CD4-positive, alpha-beta T cell treated with Interleukin-1 beta for 1 hour (primary cell): ENCODE measurements at regions not wholly inside any gene's neighbourhood (a gene's known extent, or its start where the extent isn't known, plus 50 kb on each side); places are given as distances from the start of the nearest gene placed in this dataset.

ENCODE experiments used
- DNase-seq, 2 donors: peaks; one replicate each; pipeline ENCODE4 v3.0.0-alpha.2; 2020 to 2022

DNA sequence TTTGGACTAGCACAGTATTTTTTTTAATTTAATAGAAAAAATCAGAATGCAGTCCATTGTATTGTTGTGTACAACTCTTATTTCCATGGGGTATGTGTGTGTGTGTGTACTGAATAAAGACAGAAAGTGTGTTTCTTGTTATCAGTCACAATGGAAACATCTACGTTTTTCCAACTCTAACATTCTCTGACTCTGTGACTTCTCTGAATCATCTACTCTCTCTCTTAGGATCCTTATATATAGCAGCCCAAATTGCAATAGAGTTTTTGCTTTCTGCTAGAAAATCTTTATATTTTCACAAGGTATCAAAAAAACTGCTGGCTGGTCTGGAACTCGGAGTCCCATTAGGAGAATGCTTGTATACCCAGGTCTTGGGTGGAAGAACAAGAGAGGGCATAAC is 138.9 kb upstream of the ARID2 start:
- DNase-seq = no peak

DNA sequence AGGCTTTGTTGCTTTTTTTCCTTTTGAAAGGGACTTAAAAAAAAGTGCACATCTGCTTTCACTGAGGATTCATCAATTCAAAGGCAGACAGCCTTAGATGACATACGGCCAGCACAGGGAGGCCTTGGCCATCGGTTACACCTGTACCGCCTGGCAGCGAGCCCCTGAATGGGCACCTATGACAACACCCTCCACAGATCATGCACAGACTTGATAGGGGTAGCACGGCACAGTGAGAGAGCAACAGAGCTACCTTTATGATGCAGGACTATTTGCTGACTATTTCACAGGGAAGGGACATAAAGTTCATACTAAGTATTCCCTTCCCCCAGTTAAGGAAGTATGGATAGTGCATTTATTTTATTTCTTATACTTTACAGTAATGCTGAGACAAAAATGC is 137.9 kb upstream of the ARID2 start:
- no peak for DNase-seq

- no peak for DNase-seq
Observed at GRCh38 chr12:45596366-45596765, 133.1 kb upstream of the ARID2 start.

GRCh38 chr12:45598336-45598735 is 131.2 kb upstream of the ARID2 start:
- no peak for DNase-seq

DNA sequence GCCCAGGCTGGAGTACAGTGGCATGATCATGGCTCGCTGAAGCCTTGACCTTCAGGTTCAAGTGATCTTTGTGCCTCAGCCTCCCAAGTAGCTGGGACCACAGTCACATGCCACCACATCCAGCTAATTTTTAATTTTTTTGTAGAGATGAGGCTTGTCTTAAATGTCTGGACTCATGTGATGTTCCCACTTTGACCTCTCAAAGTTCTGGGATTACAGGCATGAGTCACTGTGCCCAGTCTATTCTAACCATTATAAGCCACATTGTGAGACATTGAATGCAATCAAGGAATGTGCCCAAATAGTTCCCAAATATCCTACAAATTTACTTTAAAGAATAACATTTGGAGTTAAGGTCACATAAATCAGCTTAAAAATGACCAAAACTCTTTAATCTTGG is 130.7 kb upstream of the ARID2 start:
- DNase-seq = no peak

- DNase-seq = no peak
Observed at GRCh38 chr12:45599196-45599595, 130.3 kb upstream of the ARID2 start.

- DNase-seq = no peak
Observed at GRCh38 chr12:45601390-45601789, 128.1 kb upstream of the ARID2 start.

- DNase-seq = no peak
Observed at GRCh38 chr12:45601888-45602287, 127.6 kb upstream of the ARID2 start.

DNA sequence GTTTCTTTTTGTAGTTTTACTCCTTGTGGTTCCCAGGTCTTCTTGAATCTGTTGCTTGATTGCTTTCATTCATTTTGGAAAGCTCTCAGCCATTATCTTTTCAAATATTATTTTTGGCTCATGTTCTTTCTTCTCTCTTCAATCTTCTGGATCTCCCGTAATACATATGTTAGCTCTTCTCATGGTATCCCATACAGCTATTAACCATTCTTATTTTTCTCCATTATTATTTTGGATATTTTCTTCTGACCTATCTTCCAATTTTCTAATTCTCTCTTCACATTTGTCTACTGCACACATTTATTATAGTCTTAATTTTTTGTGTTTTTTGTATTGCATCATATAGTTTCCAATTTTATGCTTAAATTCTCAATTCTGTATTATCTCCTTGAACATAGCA is 123.9 kb upstream of the ARID2 start:
- no peak for DNase-seq

- no peak for DNase-seq
Observed at GRCh38 chr12:45611061-45611460, 118.4 kb upstream of the ARID2 start.

GRCh38 chr12:45611495-45611894 is 118.0 kb upstream of the ARID2 start:
- no peak for DNase-seq

DNA sequence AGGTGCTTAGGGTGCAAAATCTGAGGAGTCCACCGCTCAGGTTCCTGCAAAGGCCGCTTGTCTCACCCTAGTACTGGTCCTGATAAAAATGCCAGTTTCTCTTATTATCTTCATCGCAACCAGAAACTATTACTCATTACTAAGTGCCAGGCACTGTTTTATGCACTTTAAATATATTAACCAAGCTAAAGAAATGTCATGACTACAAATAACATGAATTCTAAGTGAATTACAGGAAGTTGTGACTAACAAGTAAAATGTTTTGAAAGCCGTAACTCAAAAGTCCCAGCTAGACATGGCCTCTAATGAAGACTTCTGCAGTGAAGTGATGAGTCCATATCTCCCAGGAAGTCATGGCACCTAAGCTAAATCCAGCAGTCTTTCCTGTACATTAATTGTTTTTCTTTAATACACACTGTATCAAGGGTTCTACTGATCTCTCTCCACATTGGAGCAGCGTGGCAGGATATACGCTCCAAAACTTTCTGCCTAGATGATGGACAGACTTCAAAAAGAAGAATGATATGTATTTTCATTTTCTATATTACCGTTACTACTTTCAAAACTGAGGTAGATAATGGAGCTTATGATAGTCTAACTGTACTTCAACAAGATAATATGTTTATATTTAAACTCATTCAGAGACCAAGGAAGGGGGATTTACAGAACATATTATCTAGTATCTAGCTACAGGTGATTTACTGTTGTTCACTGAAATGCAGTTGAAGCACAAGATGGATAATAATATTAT is 117.3 kb upstream of the ARID2 start:
- no peak for DNase-seq

- DNase-seq = no peak
Observed at GRCh38 chr12:45613296-45613695, 116.2 kb upstream of the ARID2 start.

- DNase-seq = no peak
Observed at GRCh38 chr12:45613855-45614254, 115.7 kb upstream of the ARID2 start.

DNA sequence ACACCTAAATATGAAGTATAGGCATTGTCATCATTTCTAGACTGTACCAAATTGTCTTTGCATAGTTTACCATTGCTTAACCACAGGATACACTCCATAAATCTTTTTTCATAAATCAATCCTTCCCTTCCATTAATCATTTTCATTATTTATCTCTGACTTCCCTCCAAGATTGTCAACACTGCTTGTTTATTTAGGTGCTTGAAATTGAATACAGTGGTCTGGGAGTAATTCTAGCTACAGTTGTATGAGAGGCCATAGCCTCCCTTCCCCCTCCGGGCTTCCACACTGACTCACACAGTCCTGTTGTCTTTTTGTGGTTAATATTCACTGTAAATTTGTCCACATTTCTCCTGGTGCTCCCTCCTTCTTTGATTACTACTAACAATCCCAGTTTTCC is 114.2 kb upstream of the ARID2 start:
- no peak for DNase-seq

GRCh38 chr12:45619736-45620135 is 109.8 kb upstream of the ARID2 start:
- no peak for DNase-seq

DNA sequence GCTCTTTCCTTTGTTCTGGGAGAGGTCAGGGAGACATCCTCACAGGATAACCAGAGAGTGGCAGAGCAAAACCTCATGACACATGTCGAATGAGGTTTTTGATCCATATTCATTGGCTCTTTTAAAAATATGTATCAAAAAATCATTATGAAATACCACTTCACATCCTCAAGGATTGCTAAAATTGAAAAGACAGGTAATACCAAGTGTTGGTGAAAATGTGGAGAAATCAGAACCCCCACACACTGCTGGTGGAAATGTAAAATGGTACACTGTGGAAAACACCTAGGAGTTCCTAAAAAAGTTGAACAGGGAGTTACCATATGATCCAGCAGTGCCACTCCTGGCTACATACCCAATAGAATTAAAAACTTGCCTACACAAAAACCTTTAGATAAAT is 107.8 kb upstream of the ARID2 start:
- DNase-seq = no peak

GRCh38 chr12:45622210-45622937 is 107.1 kb upstream of the ARID2 start:
- no peak for DNase-seq

GRCh38 chr12:45623221-45623620 is 106.3 kb upstream of the ARID2 start:
- no peak for DNase-seq

- no peak for DNase-seq
Observed at GRCh38 chr12:45623940-45624339, 105.6 kb upstream of the ARID2 start.

- no peak for DNase-seq
Observed at GRCh38 chr12:45626965-45627364, 102.5 kb upstream of the ARID2 start.

GRCh38 chr12:45627407-45628069 is 102.0 kb upstream of the ARID2 start:
- no peak for DNase-seq

- DNase-seq = no peak
Observed at GRCh38 chr12:45629292-45629691, 100.2 kb upstream of the ARID2 start.

GRCh38 chr12:45633733-45634132 is 95.8 kb upstream of the ARID2 start:
- no peak for DNase-seq
